SK-N-SH (cell line): ENCODE measurements at regions not wholly inside any gene's neighbourhood (a gene's known extent, or its start where the extent isn't known, plus 50 kb on each side); places are given as distances from the start of the nearest gene placed in this dataset.

Experiments used
- CTCF ChIA-PET: fragments of 300-600, 350-600 bp; formaldehyde crosslinking; extraction: SDS; loops from one replicate; lab custom pipeline; 2021; lab: Yijun Ruan, JAX
- POLR2A ChIA-PET: fragments of 350-600 bp; sonication (Branson Sonifier 250); formaldehyde crosslinking; extraction: SDS; loops from one replicate; lab custom pipeline; 2020; ENCODE audit warnings: antibody characterized with exemption, inconsistent platforms; lab: Yijun Ruan, JAX
- DNase-seq: peaks from one replicate; pipeline ENCODE4 v3.0.0; 2012
- H2AFZ ChIP-seq: fragments of 200-600 bp; sonication (generic); 2 replicates; pipeline ENCODE4 v1.8.1; 2016; ENCODE audit warnings: antibody characterized with exemption, mild to moderate bottlenecking, low read depth
- H3F3A ChIP-seq: fragments of 200-600 bp; sonication (generic); replicated peaks from 2 replicates; pipeline ENCODE3; 2016; ENCODE audit warnings: antibody characterized with exemption, mild to moderate bottlenecking; ENCODE audit not compliant: insufficient read depth
- H3K27ac ChIP-seq, 2 experiments: fragments of 200-500 bp in 1 of 2; fragments of 200-600 bp in 1 of 2; sonication (Bioruptor generic) in 1 of 2; sonication (generic), shearing (Covaris generic) in 1 of 2; 2 replicates each; pipeline versions ENCODE4 v1.5.1 to v1.6.1; 2014 to 2016; ENCODE audit warnings: low read depth in 2 of 2, inconsistent platforms in 1 of 2, low read length in 1 of 2, mild to moderate bottlenecking in 1 of 2, mixed read lengths in 1 of 2
- H3K27me3 ChIP-seq: fragments of 200-600 bp; sonication (generic), shearing (Covaris generic); 2 replicates; pipeline ENCODE4 v1.6.1; 2016; ENCODE audit warnings: mixed run types; ENCODE audit not compliant: insufficient read depth
- H3K36me3 ChIP-seq, 2 experiments: fragments of 200-500 bp in 1 of 2; fragments of 200-600 bp in 1 of 2; sonication (Bioruptor generic) in 1 of 2; sonication (generic) in 1 of 2; replicated peaks in 1 of 2; 2 replicates each; pipeline versions ENCODE3 to v1.5.1; 2014 to 2016; ENCODE audit warnings: low read length in 1 of 2, mild to moderate bottlenecking in 1 of 2; ENCODE audit not compliant: insufficient read depth in 2 of 2, control insufficient read depth in 1 of 2
- H3K4me1 ChIP-seq, 2 experiments: fragments of 200-500 bp in 1 of 2; fragments of 200-600 bp in 1 of 2; sonication (Bioruptor generic) in 1 of 2; sonication (generic), shearing (Covaris generic) in 1 of 2; 2 replicates each; pipeline versions ENCODE4 v1.5.1 to v1.6.1; 2014 to 2016; ENCODE audit warnings: low read depth in 1 of 2, low read length in 1 of 2, mixed run types in 1 of 2; ENCODE audit not compliant: insufficient read depth in 2 of 2, control insufficient read depth in 1 of 2
- H3K4me2 ChIP-seq: fragments of 200-600 bp; sonication (generic), shearing (Covaris generic); 2 replicates; pipeline ENCODE4 v1.6.1; 2017; ENCODE audit warnings: mixed run types
- H3K4me3 ChIP-seq, 2 experiments: fragments of 200-500 bp in 1 of 2; fragments of 200-600 bp in 1 of 2; sonication (Bioruptor generic) in 1 of 2; sonication (generic), shearing (Covaris generic) in 1 of 2; 2 replicates each; pipeline versions ENCODE4 v1.5.1 to v1.8.1; 2014 to 2016; ENCODE audit warnings: low read depth in 2 of 2, inconsistent platforms in 1 of 2, low read length in 1 of 2, mild to moderate bottlenecking in 1 of 2, mixed read lengths in 1 of 2, moderate library complexity in 1 of 2
- H3K79me2 ChIP-seq: fragments of 200-600 bp; sonication (generic); 2 replicates; pipeline ENCODE4 v1.8.1; 2017; ENCODE audit warnings: mild to moderate bottlenecking; ENCODE audit not compliant: insufficient read depth
- H3K9ac ChIP-seq: fragments of 200-600 bp; sonication (generic); 2 replicates; pipeline ENCODE4 v1.6.1; 2017; ENCODE audit warnings: mixed run types
- H3K9me2 ChIP-seq: fragments of 200-600 bp; sonication (generic); 2 replicates; pipeline ENCODE4 v1.6.1; 2017; ENCODE audit warnings: mixed run types
- H3K9me3 ChIP-seq: fragments of 200-600 bp; sonication (generic); 2 replicates; pipeline ENCODE4 v1.6.1; 2017; ENCODE audit warnings: mixed run types, mild to moderate bottlenecking, moderate library complexity
- H4K20me1 ChIP-seq: fragments of 200-600 bp; sonication (generic); 2 replicates; pipeline ENCODE4 v1.6.1; 2017; ENCODE audit warnings: mild to moderate bottlenecking, mixed run types; ENCODE audit not compliant: insufficient read depth
- CTCF ChIP-seq: fragments of 200-600 bp; sonication (generic); IDR thresholded peaks from 2 replicates; pipeline ENCODE4 v1.6.1; 2017; ENCODE audit warnings: antibody characterized with exemption, mild to moderate bottlenecking, moderate library complexity
- EP300 ChIP-seq, 2 experiments: IDR thresholded peaks; 2 replicates each; pipeline versions ENCODE4 v1.4.0 to v1.6.1; 2012; ENCODE audit warnings: borderline replicate concordance in 1 of 2, low read depth in 1 of 2, low read length in 1 of 2
- EZH2phosphoT487 ChIP-seq: fragments of 200-600 bp; sonication (generic); IDR thresholded peaks from 2 replicates; pipeline ENCODE4 v1.6.1; 2017; ENCODE audit warnings: low read depth, mixed run types, mild to moderate bottlenecking, antibody characterized with exemption, moderate library complexity, borderline replicate concordance
- FOSL2 ChIP-seq: IDR thresholded peaks from 2 replicates; pipeline ENCODE4 v1.4.0; 2012; ENCODE audit warnings: low read depth, mild to moderate bottlenecking, moderate library complexity, borderline replicate concordance
- IRF3 ChIP-seq: fragments of 150-350 bp; IDR thresholded peaks from 2 replicates; pipeline ENCODE4 v1.6.1; 2016; ENCODE audit warnings: mild to moderate bottlenecking, low read depth, low read length
- MEF2A ChIP-seq: IDR thresholded peaks from 2 replicates; pipeline ENCODE4 v1.4.0; 2012; ENCODE audit warnings: low read depth, borderline replicate concordance
- MXI1 ChIP-seq: IDR thresholded peaks from 2 replicates; pipeline ENCODE4 v1.6.1; 2012; ENCODE audit warnings: mild to moderate bottlenecking, low read depth, low read length, improper control_type of control experiment
- NRF1 ChIP-seq: IDR thresholded peaks from 2 replicates; pipeline ENCODE4 v1.6.1; 2012; ENCODE audit warnings: low read depth, mild to moderate bottlenecking, low read length
- RCOR1 ChIP-seq: fragments of 150-350 bp; IDR thresholded peaks from 2 replicates; pipeline ENCODE4 v1.6.1; 2017; ENCODE audit warnings: antibody characterized with exemption, low read length
- REST ChIP-seq: IDR thresholded peaks from 2 replicates; pipeline ENCODE4 v1.6.1; 2012; ENCODE audit warnings: mild to moderate bottlenecking, low read depth, low read length, moderate library complexity
- RXRA ChIP-seq: IDR thresholded peaks from 2 replicates; pipeline ENCODE4 v1.4.0; 2012; ENCODE audit warnings: low read depth, mild to moderate bottlenecking, borderline replicate concordance
- SIN3A ChIP-seq: IDR thresholded peaks from 2 replicates; pipeline ENCODE4 v1.6.1; 2012; ENCODE audit warnings: low read depth, mild to moderate bottlenecking, low read length, moderate library complexity, borderline replicate concordance
- TEAD4 ChIP-seq: IDR thresholded peaks from 2 replicates; pipeline ENCODE4 v1.4.0; 2012; ENCODE audit warnings: mild to moderate bottlenecking, borderline replicate concordance; ENCODE audit not compliant: insufficient read depth
- USF1 ChIP-seq: IDR thresholded peaks from 2 replicates; pipeline ENCODE4 v1.4.0; 2012; ENCODE audit warnings: low read depth, borderline replicate concordance
- ZBTB33 ChIP-seq: IDR thresholded peaks from 2 replicates; pipeline ENCODE4 v1.4.0; 2012; ENCODE audit warnings: low read depth, borderline replicate concordance
- WGBS: methylation state at CpG from one replicate; pipeline ENCODE4 v1.1.6; 2017; ENCODE audit warnings: low lambda C conversion rate; 5-methylcytosine and 5-hydroxymethylcytosine counted together

GRCh38 chr1:5110508-5110907 is 456.1 kb downstream of the AJAP1 start:
- no peak for DNase-seq
- no peak for TF ChIP-seq IRF3
- no peak for TF ChIP-seq CTCF
- no peak for TF ChIP-seq SIN3A
- no peak for TF ChIP-seq FOSL2
- no peak for TF ChIP-seq NRF1
- no peak for TF ChIP-seq MXI1
- no peak for TF ChIP-seq TEAD4
- TF ChIP-seq REST, result no peak
- no peak for TF ChIP-seq EZH2phosphoT487
- TF ChIP-seq EP300 (IDR thresholded peaks at IDR 0.05; ENCODE audit: borderline replicate concordance in 1 of 2, low read depth in 1 of 2, low read length in 1 of 2), result no peak
- TF ChIP-seq RXRA, result no peak
- TF ChIP-seq USF1, result no peak
- no peak for TF ChIP-seq ZBTB33
- TF ChIP-seq RCOR1, result no peak
- TF ChIP-seq MEF2A, result no peak
- TF ChIP-seq, all 33 proteins: peak for 0
- H3K79me2 ChIP-seq, result no peaks in the 10 kb centered on the region
- no peaks in the 10 kb centered on the region for H4K20me1 ChIP-seq
- H3K4me2 ChIP-seq, result no peak overlapping the region
- H3K4me1 ChIP-seq, result no peaks in the 10 kb centered on the region
- 31% methylated on average over 8 of the region's 8 CpGs for WGBS
- H3F3A ChIP-seq, result no peaks in the 10 kb centered on the region
- H3K4me3 ChIP-seq, result no peak overlapping the region
- no peak overlapping the region for H3K27ac ChIP-seq
- CTCF ChIA-PET, result interaction anchor here (1.1 kb wide), 1 partner anchor 15 kb away, joined by 3 read pairs; no protein-coding TSS in a partner anchor
- no peaks in the 10 kb centered on the region for H3K9me3 ChIP-seq
- H3K9me2 ChIP-seq, result no peaks in the 10 kb centered on the region
- no peaks in the 10 kb centered on the region for H3K27me3 ChIP-seq
- no peak overlapping the region for H2AFZ ChIP-seq
- POLR2A ChIA-PET, result no interaction called here
- H3K36me3 ChIP-seq, result no peaks in the 10 kb centered on the region
- H3K9ac ChIP-seq, result no peak overlapping the region
